Spinal cord (tissue), 9 donors: ENCODE measurements at regions not wholly inside any gene's neighbourhood (a gene's known extent, or its start where the extent isn't known, plus 50 kb on each side); places are given as distances from the start of the nearest gene placed in this dataset.
A peak's percentile ranks its signal among the peaks of the same experiment; 100 is the strongest.

Experiments
- DNase-seq, 6 donors: peaks; one replicate each; pipeline versions ENCODE4 v3.0.0 to v3.0.0-alpha.2; 2013 to 2015; ENCODE audit warnings: low spot score in 6 of 6, low read depth in 4 of 6
- H3K27ac ChIP-seq: one replicate; pipeline ENCODE4 v1.5.1; 2013; ENCODE audit warnings: low read depth, low read length, control low read depth
- H3K27me3 ChIP-seq: one replicate; pipeline ENCODE4 v1.6.1; 2013; ENCODE audit warnings: low read length; ENCODE audit not compliant: control insufficient read depth, insufficient read depth
- H3K36me3 ChIP-seq: one replicate; pipeline ENCODE4 v1.6.1; 2013; ENCODE audit warnings: low read length; ENCODE audit not compliant: control insufficient read depth, insufficient read depth
- H3K4me1 ChIP-seq: one replicate; pipeline ENCODE4 v1.6.1; 2013; ENCODE audit warnings: low read length; ENCODE audit not compliant: control insufficient read depth, insufficient read depth
- H3K4me3 ChIP-seq: one replicate; pipeline ENCODE4 v1.5.1; 2013; ENCODE audit warnings: low read depth, low read length, control low read depth
- H3K9me3 ChIP-seq: one replicate; pipeline ENCODE4 v1.6.1; 2013; ENCODE audit warnings: low read length; ENCODE audit not compliant: control insufficient read depth, insufficient read depth
- WGBS: methylation state at CpG from one replicate; pipeline ENCODE4 v1.1.5; 2013; ENCODE audit warnings: missing lambda C conversion rate; ENCODE audit not compliant: insufficient coverage; 5-methylcytosine and 5-hydroxymethylcytosine counted together
- donor health status: healthy.

DNA sequence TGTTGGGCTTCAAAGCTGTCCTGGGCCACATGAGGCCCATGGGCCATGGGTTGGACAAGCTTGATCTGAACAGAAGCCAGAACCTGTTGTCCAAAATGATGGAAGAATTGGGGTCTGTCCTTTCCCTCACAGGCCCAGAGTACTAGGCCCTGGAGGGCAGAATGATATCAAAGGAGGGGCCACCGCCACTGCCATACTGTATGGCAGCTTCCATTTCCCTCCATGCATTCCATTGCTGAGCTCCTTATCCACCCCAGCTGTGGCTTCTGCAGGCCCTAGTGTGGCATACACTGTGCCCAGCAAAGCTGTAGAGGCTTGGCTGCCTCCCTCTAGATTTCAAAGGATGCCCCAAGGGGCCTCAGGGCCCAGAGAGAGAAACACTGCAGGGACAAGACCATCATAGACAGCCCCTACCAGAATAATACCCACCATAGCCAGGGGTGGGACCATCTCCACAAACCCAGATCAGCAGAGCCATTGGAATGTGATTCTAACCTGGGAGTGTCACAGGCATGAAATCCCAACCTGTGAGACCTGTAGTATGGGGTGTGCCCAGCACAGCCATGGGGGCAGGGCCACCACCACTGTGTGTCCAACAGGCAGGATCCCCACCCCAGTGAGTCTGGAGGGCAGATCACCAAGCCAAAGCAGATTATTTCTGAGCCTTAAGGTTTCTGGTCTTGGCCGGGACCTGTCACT is 61.4 kb upstream of the BEGAIN start:
- 100% methylated on average over 1 of the region's 2 CpGs for WGBS
- no peaks in the 10 kb centered on the region for H3K9me3 ChIP-seq
- H3K27ac ChIP-seq = no peak overlapping the region
- no peaks in the 10 kb centered on the region for H3K27me3 ChIP-seq
- no peaks in the 10 kb centered on the region for H3K36me3 ChIP-seq
- no peak for DNase-seq
- H3K4me3 ChIP-seq = no peak overlapping the region
- peaks cover 5% of the 10 kb centered on the region for H3K4me1 ChIP-seq

DNA sequence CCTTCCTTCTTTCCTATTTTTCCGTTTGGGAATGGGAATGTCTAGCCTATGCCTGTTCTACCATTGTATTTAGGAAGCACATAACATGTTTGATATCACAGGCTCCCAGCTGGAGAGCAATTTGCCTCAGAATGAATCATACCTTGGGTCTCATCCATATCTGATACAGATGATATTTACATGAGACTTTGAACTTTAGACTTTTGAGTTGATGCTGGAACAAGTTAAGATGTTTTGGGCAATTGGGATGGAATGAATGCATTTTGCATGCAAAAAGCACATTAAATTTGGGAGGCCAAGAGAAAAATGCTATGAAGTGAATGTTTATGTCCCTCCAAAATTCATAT is 61.9 kb upstream of the BEGAIN start:
- H3K4me1 ChIP-seq = peaks cover 8% of the 10 kb centered on the region
- H3K27me3 ChIP-seq = peaks cover 3% of the 10 kb centered on the region
- no peak overlapping the region for H3K27ac ChIP-seq
- H3K9me3 ChIP-seq = no peaks in the 10 kb centered on the region
- no peaks in the 10 kb centered on the region for H3K36me3 ChIP-seq
- no peak for DNase-seq
- no peak overlapping the region for H3K4me3 ChIP-seq
- WGBS = no CpG with 5 or more reads among the region's 1 CpG

DNA sequence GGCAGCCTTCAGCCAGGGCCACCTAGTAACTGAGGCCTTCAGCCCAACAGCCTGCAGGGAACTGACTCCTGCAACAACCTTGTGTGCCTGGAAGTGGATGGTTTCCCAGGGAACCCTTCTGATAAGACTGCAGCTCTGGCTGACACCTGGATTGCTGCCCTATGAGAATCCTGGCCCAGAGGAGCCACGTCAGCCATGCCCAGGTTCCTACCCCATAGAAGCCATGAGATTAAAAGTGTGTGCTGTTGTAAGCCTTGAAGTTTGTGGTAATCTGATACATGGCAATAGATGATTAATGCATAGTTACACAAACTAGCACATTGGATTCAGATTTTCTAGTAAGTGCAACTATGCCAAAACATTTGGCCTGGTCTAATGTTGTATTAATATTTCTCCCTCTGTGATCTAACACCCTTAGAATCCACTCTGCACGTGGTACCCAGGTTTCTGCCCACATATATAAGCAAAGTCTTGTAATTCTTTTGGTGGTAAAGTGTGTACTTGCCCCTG is 64.8 kb upstream of the BEGAIN start:
- H3K4me1 ChIP-seq = peaks cover 21% of the 10 kb centered on the region
- H3K27ac ChIP-seq = no peak overlapping the region
- no peaks in the 10 kb centered on the region for H3K9me3 ChIP-seq
- H3K27me3 ChIP-seq = peaks cover 19% of the 10 kb centered on the region
- no CpG with 5 or more reads among the region's 2 CpGs for WGBS
- H3K36me3 ChIP-seq = no peaks in the 10 kb centered on the region
- H3K4me3 ChIP-seq = no peak overlapping the region
- DNase-seq = no peak

DNA sequence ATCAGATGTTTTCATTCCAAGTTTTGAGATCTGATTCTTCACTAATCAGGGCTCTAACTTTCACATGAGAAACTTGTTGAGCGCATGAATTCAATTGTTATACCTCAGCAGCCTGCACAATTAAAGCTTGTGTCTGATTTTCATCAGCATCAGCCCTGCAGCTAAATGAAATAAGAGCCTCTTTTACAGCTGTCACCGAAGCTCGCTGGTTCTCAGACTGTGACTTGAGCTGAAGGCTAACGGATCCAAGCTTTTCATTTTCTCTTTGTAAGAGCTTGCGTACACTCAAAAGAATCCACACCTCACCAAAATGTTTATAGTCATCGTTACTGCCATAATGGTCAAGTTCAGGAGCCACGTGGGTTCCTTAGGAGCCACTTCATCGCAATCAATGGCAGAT is 65.5 kb upstream of the BEGAIN start:
- Histone ChIP-seq H3K27me3 (peaks cover 19% of the 10 kb centered on the region), H3K27ac (no peak overlapping the region), H3K9me3 (no peaks in the 10 kb centered on the region), H3K36me3 (no peaks in the 10 kb centered on the region), H3K4me1 (peaks cover 21% of the 10 kb centered on the region), H3K4me3 (no peak overlapping the region)
- 47% methylated on average over 5 of the region's 8 CpGs for WGBS
- peak in 1 of 6 donors; percentile 72 for DNase-seq

DNA sequence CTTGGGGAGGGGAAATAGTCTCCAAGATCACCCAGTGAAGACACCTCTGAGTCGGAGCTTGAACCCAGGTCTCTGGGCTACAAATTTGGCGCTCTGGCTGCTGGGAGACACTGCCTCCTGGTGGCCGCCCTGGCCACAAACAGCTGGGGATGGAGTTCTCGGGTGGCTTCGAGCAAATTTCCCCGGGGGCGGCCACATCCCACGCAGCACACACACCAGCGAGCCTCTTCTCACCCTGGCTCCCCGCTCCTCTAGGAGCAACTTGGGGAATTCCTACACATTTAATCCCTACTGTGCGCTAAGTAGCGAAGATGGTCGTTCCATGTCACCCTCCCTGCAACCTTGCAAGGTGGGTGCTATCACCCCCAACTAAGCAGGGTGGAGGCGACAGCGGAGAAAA is 66.2 kb upstream of the BEGAIN start:
- no peak for DNase-seq
- Histone ChIP-seq H3K4me3 (no peak overlapping the region), H3K9me3 (no peaks in the 10 kb centered on the region), H3K4me1 (peaks cover 21% of the 10 kb centered on the region), H3K27me3 (peaks cover 19% of the 10 kb centered on the region), H3K36me3 (no peaks in the 10 kb centered on the region), H3K27ac (no peak overlapping the region)
- WGBS = 80% methylated on average over 15 of the region's 15 CpGs

DNA sequence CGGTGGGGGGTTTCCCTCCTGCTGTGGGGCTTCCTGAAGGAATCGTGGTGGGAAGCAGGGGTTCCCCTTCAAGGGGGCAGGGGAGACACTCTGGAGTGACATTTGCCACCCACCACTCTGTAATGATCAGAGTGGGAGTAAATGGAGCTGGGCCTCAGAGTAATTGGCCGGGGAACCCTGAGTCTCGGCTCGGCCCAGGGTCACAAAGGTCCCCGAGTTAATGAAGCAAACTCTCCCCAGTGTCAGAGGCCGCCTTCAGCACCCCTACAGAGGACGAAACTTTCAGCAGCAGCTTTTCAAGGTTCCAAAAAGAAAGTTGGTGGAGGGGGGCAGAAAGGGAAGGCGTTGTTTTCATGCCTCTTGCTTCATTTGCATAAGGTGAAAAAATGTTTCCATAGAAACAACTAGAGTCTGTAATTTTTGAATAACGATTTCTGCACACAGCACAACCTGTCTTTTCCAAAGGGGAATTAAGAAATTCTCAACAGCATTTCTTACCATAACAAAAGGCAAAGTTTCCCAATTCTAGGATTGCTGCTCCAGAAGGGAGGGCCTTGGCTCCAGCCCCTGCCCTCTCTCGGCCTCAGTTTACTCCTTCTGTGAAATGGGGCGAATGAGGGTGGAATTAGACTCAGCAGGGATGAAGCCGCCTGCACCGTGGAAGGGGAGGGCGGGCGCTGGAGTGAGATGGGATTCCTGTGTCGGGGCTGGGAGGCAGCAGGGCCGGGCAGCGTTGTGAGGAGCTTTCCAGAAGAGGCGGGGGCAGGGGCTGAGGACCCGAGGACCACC is 67.0 kb upstream of the BEGAIN start:
- Histone ChIP-seq H3K4me3 (no peak overlapping the region), H3K27me3 (peaks cover 19% of the 10 kb centered on the region), H3K36me3 (no peaks in the 10 kb centered on the region), H3K4me1 (peaks cover 21% of the 10 kb centered on the region), H3K27ac (no peak overlapping the region), H3K9me3 (no peaks in the 10 kb centered on the region)
- DNase-seq = no peak
- 33% methylated on average over 15 of the region's 21 CpGs for WGBS

DNA sequence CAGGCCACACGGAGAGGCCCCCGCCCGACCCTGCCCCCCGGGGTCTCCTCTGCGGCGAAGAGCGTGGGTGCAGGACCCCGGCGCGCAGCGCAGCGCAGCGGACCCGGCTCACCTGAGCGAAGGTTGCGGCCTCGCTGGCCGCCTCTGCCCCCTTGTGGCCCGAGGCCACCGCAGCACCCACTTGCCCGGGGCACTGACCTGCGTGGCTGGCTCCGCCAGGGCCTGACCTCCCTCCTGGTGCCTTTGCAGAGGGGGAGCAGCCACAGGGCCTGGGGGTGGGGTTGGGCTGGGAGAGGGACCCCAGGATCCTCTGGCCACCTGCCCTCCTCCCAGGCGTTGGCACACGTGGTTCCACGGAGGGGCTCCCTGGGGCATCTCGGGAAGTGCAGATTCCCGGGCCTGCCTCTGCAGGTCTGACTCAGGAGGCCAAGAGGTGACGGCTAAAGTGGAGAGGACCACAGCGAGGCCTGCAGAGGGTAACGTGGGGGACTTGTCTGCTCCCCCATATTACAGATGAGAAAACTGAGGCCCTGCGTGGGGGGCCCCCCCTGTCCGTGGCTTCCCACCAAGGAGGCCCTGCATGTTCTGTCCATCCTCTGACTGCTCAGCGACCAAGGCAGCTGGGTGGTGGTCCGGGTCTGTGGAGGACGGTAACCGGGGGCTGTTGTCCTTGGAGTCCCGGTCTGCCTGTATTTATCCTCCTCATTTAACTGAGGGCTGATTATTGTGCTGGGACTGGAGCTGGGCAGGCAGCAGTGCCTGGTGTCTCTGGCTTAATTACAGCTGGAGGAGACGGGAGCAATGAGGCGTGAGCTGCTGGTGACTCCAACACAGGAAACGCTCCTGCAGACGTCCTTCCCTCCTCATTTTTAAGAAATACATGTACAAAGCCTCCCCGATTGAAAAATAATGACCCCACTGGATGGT is 67.9 kb upstream of the BEGAIN start:
- Histone ChIP-seq H3K27me3 (peaks cover 19% of the 10 kb centered on the region), H3K9me3 (no peaks in the 10 kb centered on the region), H3K4me3 (no peak overlapping the region), H3K27ac (no peak overlapping the region), H3K4me1 (peaks cover 21% of the 10 kb centered on the region), H3K36me3 (no peaks in the 10 kb centered on the region)
- 29% methylated on average over 43 of the region's 43 CpGs for WGBS
- DNase-seq = peak in 1 of 6 donors; percentile 75

DNA sequence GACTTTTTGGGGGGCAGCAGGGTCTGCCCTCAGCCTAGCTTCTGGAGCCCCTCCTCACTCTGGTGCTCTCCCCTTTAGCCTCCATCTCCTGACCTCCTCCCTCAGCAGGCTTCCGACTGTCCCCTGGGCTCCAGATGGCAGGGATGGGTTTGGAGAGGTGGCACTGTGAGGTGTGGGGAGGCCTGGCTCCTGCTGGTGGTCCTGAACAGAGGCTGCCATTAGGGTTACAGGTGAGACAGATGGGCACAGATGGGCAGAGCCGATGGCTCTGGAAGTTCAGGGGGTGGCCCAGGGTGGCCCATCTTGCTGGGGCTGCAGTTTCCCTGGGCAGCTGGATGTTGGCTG is 68.5 kb upstream of the BEGAIN start:
- H3K4me3 ChIP-seq = no peak overlapping the region
- H3K4me1 ChIP-seq = peaks cover 21% of the 10 kb centered on the region
- WGBS = 94% methylated on average over 1 of the region's 2 CpGs
- no peak overlapping the region for H3K27ac ChIP-seq
- no peaks in the 10 kb centered on the region for H3K36me3 ChIP-seq
- no peaks in the 10 kb centered on the region for H3K9me3 ChIP-seq
- H3K27me3 ChIP-seq = peaks cover 19% of the 10 kb centered on the region
- DNase-seq = no peak

DNA sequence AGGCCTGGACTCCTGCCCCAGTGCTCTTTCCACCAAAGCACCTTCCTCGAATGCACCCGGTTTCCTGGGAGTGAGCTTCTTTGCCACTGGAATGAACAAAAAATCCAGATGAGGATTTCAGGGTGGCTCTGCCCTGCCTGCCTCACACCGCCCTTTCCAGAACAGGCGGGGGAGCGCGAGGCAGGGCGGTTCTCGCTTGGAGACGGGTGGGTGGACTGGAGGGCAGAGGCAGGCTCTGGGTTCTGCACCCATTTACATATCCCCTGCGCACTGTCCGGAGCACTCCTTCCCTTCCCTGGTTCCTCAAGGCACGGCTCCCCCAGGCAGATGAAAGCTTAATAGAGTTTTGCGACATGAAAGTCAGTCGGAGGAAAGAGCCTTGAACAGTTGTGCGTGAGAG is 69.7 kb upstream of the DLK1 start:
- Histone ChIP-seq H3K27ac (no peak overlapping the region), H3K9me3 (no peaks in the 10 kb centered on the region), H3K36me3 (no peaks in the 10 kb centered on the region), H3K4me3 (no peak overlapping the region), H3K27me3 (peaks cover 19% of the 10 kb centered on the region), H3K4me1 (peaks cover 21% of the 10 kb centered on the region)
- WGBS = 66% methylated on average over 5 of the region's 15 CpGs
- DNase-seq = no peak
